ENCODE measurements at regions not wholly inside any gene's neighbourhood (a gene's known extent, or its start where the extent isn't known, plus 50 kb on each side); places are given as distances from the start of the nearest gene placed in this dataset.

GRCh38 chr20:50336661-50337060 is 146.0 kb downstream of the CEBPB start:
- no peak for DNase-seq
- ChIA-PET POLR2A (no interaction called here), CTCF (no interaction called here)
- peaks cover 22% of the 10 kb centered on the region for H3K4me1 ChIP-seq (ENCODE audit: insufficient read depth, low read length)
- peaks cover 1 to 4% of the 10 kb centered on the region in 2 donors for H3K27me3 Mint-ChIP-seq
- H3K9me3 ChIP-seq (ENCODE audit: low read length): no peaks in the 10 kb centered on the region
- H3K27me3 ChIP-seq (ENCODE audit: insufficient read depth, low read length, poor library complexity, severe bottlenecking): no peaks in the 10 kb centered on the region
- H3K4me3 ChIP-seq (ENCODE audit: low read length): no peak overlapping the region
- peaks cover 27 to 31% (median 28%) of the 10 kb centered on the region in 3 donors for H3K4me1 Mint-ChIP-seq
- no peak overlapping the region for H3K27ac ChIP-seq (ENCODE audit: low read depth, low read length)
- no peak overlapping the region for H3K4me3 Mint-ChIP-seq
- no peak overlapping the region for H3K27ac Mint-ChIP-seq
- H3K36me3 ChIP-seq (ENCODE audit: insufficient read depth, low read length): no peaks in the 10 kb centered on the region
- H3K36me3 Mint-ChIP-seq: no peaks in the 10 kb centered on the region
- no peaks in the 10 kb centered on the region for H3K9me3 Mint-ChIP-seq

- Mint-ChIP-seq H3K4me1 (peaks cover 27 to 31% (median 28%) of the 10 kb centered on the region in 3 donors), H3K27me3 (peaks cover 1 to 4% of the 10 kb centered on the region in 2 donors), H3K27ac (peak overlapping the region; percentile 54 to 91 (median 79)), H3K9me3 (no peaks in the 10 kb centered on the region), H3K4me3 (peak overlapping the region in 3 of 7 donors; percentile 10 to 83 (median 79)), H3K36me3 (no peaks in the 10 kb centered on the region)
- POLR2A ChIA-PET: no interaction called here
- no peak for DNase-seq
- Histone ChIP-seq H3K9me3 (ENCODE audit: low read length) (no peaks in the 10 kb centered on the region), H3K27me3 (ENCODE audit: insufficient read depth, low read length, poor library complexity, severe bottlenecking) (no peaks in the 10 kb centered on the region), H3K4me3 (ENCODE audit: low read length) (no peak overlapping the region), H3K27ac (ENCODE audit: low read depth, low read length) (no peak overlapping the region), H3K4me1 (ENCODE audit: insufficient read depth, low read length) (peaks cover 22% of the 10 kb centered on the region), H3K36me3 (ENCODE audit: insufficient read depth, low read length) (no peaks in the 10 kb centered on the region)
- CTCF ChIA-PET: interaction anchor here (0.5 to 1.1 kb wide), 2 partner anchors 9 to 233 kb away, joined by 3 to 4 read pairs; no protein-coding TSS in a partner anchor
Observed at GRCh38 chr20:50337521-50338466, 147.2 kb downstream of the CEBPB start.

- H3K27me3 Mint-ChIP-seq: peaks cover 0 to 1% of the 10 kb centered on the region in 2 donors
- H3K9me3 Mint-ChIP-seq: no peaks in the 10 kb centered on the region
- H3K27ac Mint-ChIP-seq: peak overlapping the region; percentile 76 to 92 (median 88)
- peaks cover 27 to 31% (median 28%) of the 10 kb centered on the region in 3 donors for H3K4me1 Mint-ChIP-seq
- Histone ChIP-seq H3K27ac (ENCODE audit: low read depth, low read length) (no peak overlapping the region), H3K4me1 (ENCODE audit: insufficient read depth, low read length) (peaks cover 22% of the 10 kb centered on the region), H3K36me3 (ENCODE audit: insufficient read depth, low read length) (no peaks in the 10 kb centered on the region), H3K9me3 (ENCODE audit: low read length) (no peaks in the 10 kb centered on the region), H3K4me3 (ENCODE audit: low read length) (peak overlapping the region; percentile 38), H3K27me3 (ENCODE audit: insufficient read depth, low read length, poor library complexity, severe bottlenecking) (no peaks in the 10 kb centered on the region)
- CTCF ChIA-PET: interaction anchor here (0.5 to 1.2 kb wide), 2 partner anchors 62 to 234 kb away, joined by 3 to 4 read pairs; no protein-coding TSS in a partner anchor
- POLR2A ChIA-PET: no interaction called here
- H3K4me3 Mint-ChIP-seq: peak overlapping the region; percentile 56 to 85 (median 79)
- peak in 4 of 5 donors; percentile 7 to 54 (median 24) for DNase-seq
- no peaks in the 10 kb centered on the region for H3K36me3 Mint-ChIP-seq
Observed at GRCh38 chr20:50338479-50339391, 148.1 kb downstream of the CEBPB start.

- Mint-ChIP-seq H3K27ac (peak overlapping the region; percentile 73 to 91 (median 84)), H3K27me3 (no peaks in the 10 kb centered on the region), H3K36me3 (no peaks in the 10 kb centered on the region), H3K9me3 (no peaks in the 10 kb centered on the region), H3K4me1 (peaks cover 27 to 31% (median 28%) of the 10 kb centered on the region in 3 donors), H3K4me3 (peak overlapping the region in 6 of 7 donors; percentile 68 to 85 (median 80))
- ChIA-PET CTCF (interaction anchor here (1.2 kb wide), 1 partner anchor 61 kb away, joined by 3 read pairs; no protein-coding TSS in a partner anchor), POLR2A (no interaction called here)
- Histone ChIP-seq H3K9me3 (ENCODE audit: low read length) (no peaks in the 10 kb centered on the region), H3K4me1 (ENCODE audit: insufficient read depth, low read length) (peaks cover 22% of the 10 kb centered on the region), H3K27ac (ENCODE audit: low read depth, low read length) (no peak overlapping the region), H3K4me3 (ENCODE audit: low read length) (no peak overlapping the region), H3K27me3 (ENCODE audit: insufficient read depth, low read length, poor library complexity, severe bottlenecking) (no peaks in the 10 kb centered on the region), H3K36me3 (ENCODE audit: insufficient read depth, low read length) (no peaks in the 10 kb centered on the region)
- no peak for DNase-seq
Observed at GRCh38 chr20:50339466-50339901, 148.9 kb downstream of the CEBPB start.

- DNase-seq: no peak
- Histone ChIP-seq H3K27ac (ENCODE audit: low read depth, low read length) (no peak overlapping the region), H3K4me1 (ENCODE audit: insufficient read depth, low read length) (peaks cover 22% of the 10 kb centered on the region), H3K36me3 (ENCODE audit: insufficient read depth, low read length) (no peaks in the 10 kb centered on the region), H3K9me3 (ENCODE audit: low read length) (no peaks in the 10 kb centered on the region), H3K27me3 (ENCODE audit: insufficient read depth, low read length, poor library complexity, severe bottlenecking) (no peaks in the 10 kb centered on the region), H3K4me3 (ENCODE audit: low read length) (no peak overlapping the region)
- H3K4me1 Mint-ChIP-seq: peaks cover 27 to 31% (median 28%) of the 10 kb centered on the region in 3 donors
- peak overlapping the region in 3 of 7 donors; percentile 32 to 83 (median 65) for H3K4me3 Mint-ChIP-seq
- peak overlapping the region in 7 of 8 donors; percentile 29 to 91 (median 70) for H3K27ac Mint-ChIP-seq
- POLR2A ChIA-PET: no interaction called here
- H3K9me3 Mint-ChIP-seq: no peaks in the 10 kb centered on the region
- H3K27me3 Mint-ChIP-seq: peaks cover 0 to 3% of the 10 kb centered on the region in 2 donors
- CTCF ChIA-PET: interaction anchor here (1.2 kb wide), 1 partner anchor 12 kb away, joined by 3 read pairs; no protein-coding TSS in a partner anchor
- no peaks in the 10 kb centered on the region for H3K36me3 Mint-ChIP-seq
Observed at GRCh38 chr20:50340541-50340940, 149.9 kb downstream of the CEBPB start.

GRCh38 chr20:50341050-50341449 is 150.4 kb downstream of the CEBPB start:
- Histone ChIP-seq H3K4me1 (ENCODE audit: insufficient read depth, low read length) (peaks cover 22% of the 10 kb centered on the region), H3K27me3 (ENCODE audit: insufficient read depth, low read length, poor library complexity, severe bottlenecking) (no peaks in the 10 kb centered on the region), H3K36me3 (ENCODE audit: insufficient read depth, low read length) (no peaks in the 10 kb centered on the region), H3K9me3 (ENCODE audit: low read length) (no peaks in the 10 kb centered on the region), H3K27ac (ENCODE audit: low read depth, low read length) (no peak overlapping the region), H3K4me3 (ENCODE audit: low read length) (no peak overlapping the region)
- Mint-ChIP-seq H3K36me3 (no peaks in the 10 kb centered on the region), H3K4me1 (peaks cover 28 to 31% (median 28%) of the 10 kb centered on the region in 3 donors), H3K27ac (no peak overlapping the region), H3K27me3 (peaks cover 2 to 3% of the 10 kb centered on the region in 2 donors), H3K9me3 (no peaks in the 10 kb centered on the region), H3K4me3 (no peak overlapping the region)
- DNase-seq: no peak
- ChIA-PET CTCF (interaction anchor here (1.2 kb wide), 1 partner anchor 12 kb away, joined by 3 read pairs; no protein-coding TSS in a partner anchor), POLR2A (no interaction called here)

- H3K9me3 Mint-ChIP-seq: no peaks in the 10 kb centered on the region
- Histone ChIP-seq H3K36me3 (ENCODE audit: insufficient read depth, low read length) (no peaks in the 10 kb centered on the region), H3K9me3 (ENCODE audit: low read length) (no peaks in the 10 kb centered on the region), H3K4me3 (ENCODE audit: low read length) (no peak overlapping the region), H3K27me3 (ENCODE audit: insufficient read depth, low read length, poor library complexity, severe bottlenecking) (no peaks in the 10 kb centered on the region), H3K4me1 (ENCODE audit: insufficient read depth, low read length) (peaks cover 28% of the 10 kb centered on the region), H3K27ac (ENCODE audit: low read depth, low read length) (no peak overlapping the region)
- H3K27ac Mint-ChIP-seq: peak overlapping the region in 1 of 8 donors; percentile 63
- H3K36me3 Mint-ChIP-seq: no peaks in the 10 kb centered on the region
- ChIA-PET POLR2A (no interaction called here), CTCF (no interaction called here)
- peaks cover 3 to 8% of the 10 kb centered on the region in 2 donors for H3K27me3 Mint-ChIP-seq
- peaks cover 31 to 36% (median 36%) of the 10 kb centered on the region in 3 donors for H3K4me1 Mint-ChIP-seq
- DNase-seq: no peak
- H3K4me3 Mint-ChIP-seq: no peak overlapping the region
Observed at GRCh38 chr20:50341880-50342637, 151.4 kb downstream of the CEBPB start.
